GM12873 (cell line): ENCODE measurements at regions not wholly inside any gene's neighbourhood (a gene's known extent, or its start where the extent isn't known, plus 50 kb on each side); places are given as distances from the start of the nearest gene placed in this dataset.
A peak's percentile ranks its signal among the peaks of the same experiment; 100 is the strongest.

Experiments used
- TF ChIP-seq, protein P1 (sequence below): IDR thresholded peaks from 2 replicates; pipeline ENCODE4 v1.5.1; 2012; ENCODE audit warnings: low read depth, mild to moderate bottlenecking, moderate library complexity, low read length, control low read depth; ENCODE audit not compliant: insufficient read depth; ENCODE audit errors: missing control alignments

DNA sequence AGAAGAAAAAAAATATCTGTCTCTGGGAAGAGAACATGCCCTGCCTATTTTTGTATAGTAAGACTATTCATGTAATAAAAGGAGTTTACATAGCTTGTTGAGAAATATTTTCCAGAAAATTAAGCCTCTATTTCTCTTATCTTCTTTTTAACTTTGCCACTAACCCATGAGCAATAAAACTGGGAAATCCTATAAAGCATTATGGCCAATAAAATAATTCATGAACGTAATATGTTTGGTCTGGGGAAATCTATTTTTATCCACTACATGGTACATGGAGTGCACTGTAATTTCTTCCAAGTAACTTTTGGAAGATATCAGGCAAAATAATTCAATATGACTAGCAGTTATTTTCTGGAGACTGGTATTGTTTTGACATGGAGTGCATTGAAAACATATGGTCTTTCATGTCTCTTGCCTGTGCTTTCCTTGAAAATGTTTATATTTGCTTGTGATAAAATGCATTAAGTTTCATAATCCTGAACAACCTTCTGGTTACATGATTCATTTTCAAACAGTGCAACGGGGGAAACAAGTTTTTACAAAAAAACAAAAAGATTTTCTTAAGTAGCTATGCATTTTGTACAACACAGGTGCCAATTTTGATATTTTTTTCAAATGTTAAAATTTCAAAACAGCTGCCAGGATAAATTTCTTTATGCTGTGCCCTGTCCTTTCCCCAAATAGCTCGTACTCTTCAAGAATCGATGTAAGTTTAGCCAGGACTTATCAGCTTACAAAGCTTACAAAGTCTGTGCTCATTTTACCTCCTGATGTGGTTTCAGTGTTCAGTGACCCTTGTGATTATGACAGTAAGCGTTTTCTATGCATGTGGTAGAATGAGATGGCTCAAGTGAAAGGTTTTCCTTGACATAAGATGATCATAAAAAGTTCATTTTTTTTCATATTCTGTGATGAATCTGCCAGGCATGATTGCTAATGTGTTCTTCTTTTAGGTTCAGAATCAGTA is 194.5 kb downstream of the UBE2E3 start:
- TF ChIP-seq, protein P1, sequence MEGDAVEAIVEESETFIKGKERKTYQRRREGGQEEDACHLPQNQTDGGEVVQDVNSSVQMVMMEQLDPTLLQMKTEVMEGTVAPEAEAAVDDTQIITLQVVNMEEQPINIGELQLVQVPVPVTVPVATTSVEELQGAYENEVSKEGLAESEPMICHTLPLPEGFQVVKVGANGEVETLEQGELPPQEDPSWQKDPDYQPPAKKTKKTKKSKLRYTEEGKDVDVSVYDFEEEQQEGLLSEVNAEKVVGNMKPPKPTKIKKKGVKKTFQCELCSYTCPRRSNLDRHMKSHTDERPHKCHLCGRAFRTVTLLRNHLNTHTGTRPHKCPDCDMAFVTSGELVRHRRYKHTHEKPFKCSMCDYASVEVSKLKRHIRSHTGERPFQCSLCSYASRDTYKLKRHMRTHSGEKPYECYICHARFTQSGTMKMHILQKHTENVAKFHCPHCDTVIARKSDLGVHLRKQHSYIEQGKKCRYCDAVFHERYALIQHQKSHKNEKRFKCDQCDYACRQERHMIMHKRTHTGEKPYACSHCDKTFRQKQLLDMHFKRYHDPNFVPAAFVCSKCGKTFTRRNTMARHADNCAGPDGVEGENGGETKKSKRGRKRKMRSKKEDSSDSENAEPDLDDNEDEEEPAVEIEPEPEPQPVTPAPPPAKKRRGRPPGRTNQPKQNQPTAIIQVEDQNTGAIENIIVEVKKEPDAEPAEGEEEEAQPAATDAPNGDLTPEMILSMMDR = no peak

DNA sequence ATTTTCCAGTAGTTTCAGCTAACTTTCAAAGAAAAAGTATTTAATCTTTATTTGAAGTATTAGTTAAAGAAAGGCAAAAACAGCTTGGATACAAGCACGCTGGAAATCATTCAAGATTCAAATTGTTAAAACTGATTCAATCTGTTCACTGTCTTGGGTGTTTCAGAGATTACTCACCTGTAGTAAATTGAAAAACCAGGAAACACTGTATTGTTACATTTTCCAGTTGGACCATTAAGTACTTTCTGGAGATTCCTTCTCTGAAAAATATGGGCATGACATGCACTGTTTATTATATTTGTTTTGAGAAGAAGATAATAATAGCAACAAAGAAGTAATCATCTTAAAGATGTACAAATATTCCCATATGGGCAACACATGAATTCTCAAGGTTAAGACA is 196.1 kb downstream of the UBE2E3 start:
- TF ChIP-seq, protein P1 = no peak

DNA sequence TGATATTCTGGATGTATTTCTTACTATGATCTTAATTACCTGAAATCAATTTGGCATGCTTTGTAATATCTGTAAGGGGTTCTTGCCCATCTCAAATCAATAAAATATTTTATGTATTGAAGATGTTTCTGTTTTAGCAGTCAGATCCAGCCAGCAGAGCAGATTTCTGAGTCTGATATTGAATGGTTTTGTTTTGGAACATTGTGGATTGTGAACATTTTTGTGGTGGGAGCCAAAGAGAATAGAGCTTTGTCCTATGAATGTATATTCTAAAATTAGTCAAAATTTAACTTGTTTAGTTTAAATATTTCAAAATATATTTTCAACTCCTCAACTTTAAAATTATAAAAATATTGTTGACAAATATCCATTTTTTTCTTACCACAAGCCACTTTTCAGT is 197.0 kb downstream of the UBE2E3 start:
- TF ChIP-seq, protein P1 = no peak

DNA sequence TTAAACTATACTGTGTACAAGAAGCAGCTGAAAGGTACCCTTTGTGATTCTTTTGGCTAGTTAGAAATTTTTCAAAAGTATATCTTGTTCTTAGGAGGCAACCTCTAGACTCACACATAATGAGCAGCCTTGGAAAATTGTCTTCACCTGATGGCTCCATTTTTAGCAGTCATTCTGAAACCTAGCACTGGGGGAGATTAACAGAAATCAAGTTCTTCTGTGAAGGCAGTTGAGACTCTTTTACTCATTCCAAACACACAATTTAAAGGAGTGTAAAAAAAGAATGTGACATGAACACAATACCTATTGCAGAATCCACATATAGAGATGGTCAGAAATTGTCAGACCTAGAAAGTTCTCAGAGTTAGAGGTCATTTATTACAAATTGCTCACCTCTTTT is 197.7 kb downstream of the UBE2E3 start:
- TF ChIP-seq, protein P1 = no peak

DNA sequence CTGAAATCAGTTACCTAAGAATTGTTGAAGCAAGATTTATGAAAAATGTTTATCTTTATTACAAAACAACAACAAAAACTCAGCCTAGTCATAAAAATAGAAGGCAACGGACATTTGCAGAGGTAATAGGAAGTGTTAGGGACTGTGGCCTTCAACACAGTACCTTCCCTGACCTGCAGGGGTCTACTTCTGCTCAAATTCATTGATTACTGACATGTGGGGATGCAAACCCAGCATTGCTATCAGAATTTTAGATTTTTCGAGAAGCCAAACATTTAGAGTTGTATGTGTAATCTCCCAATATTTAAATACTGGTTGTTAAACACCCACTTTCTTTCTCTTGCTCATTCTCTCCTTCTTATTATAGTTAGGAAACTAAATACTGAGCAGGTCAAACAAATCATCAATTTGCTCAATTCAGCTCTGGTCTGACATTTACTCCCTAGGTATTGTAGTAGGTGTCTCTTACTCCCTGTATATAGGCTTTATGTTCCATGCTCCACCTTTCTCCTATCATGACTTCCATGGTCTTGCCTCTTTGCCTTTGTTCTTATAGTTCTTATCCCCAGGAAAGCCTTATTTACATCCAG is 198.5 kb downstream of the UBE2E3 start:
- TF ChIP-seq, protein P1 = peak; percentile 73

DNA sequence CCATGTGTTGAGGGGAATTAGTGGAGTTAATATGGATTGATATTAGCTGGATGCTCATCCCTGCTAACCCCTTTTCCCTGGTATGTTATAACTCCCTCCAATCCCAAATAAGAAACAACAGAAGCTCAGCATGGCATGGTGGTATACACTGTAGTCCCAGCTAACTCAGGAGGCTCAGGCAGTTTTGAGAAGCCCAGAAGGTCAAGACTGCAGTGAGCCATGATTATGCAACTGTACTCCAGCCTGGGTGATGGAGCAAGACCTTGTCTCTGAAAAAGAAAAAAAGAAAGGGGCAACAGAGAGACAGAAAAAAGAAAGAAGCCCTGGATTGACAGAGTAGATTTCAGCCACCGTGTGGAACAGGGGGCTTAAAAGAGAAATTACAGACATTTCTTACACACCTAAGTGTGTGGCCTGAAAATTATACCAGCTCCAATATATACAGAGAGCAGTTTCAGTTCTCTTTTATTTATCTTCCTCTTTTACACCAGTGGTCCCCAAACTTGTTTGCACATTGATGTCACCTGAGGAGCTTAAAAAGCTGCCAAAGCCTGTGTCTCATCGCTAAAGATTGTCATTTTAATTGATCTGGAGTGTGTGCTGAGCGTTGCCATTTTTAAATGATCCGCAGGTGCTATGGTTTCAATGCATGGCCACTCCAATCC is 203.6 kb downstream of the UBE2E3 start:
- TF ChIP-seq, protein P1 = no peak

DNA sequence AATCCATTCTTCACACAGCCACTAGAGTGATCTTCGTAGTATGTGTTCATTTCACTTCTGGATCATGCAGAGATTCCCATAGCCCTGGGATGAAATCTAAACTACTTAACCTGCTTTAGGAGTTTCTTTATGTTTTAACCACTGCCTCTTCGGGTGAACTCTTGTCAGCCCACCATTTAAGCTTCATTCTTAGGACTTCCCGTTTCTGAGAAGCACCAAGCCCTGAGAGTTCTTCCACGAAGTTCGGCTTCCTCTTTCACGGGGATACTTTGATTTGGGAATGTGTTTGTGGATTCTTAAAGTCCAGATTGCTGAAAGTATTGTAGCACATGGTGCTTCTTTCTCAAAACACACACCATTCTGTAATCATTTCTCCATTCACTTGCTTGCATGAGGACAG is 205.0 kb downstream of the UBE2E3 start:
- TF ChIP-seq, protein P1 = no peak
